IPS-20b (cell line): ENCODE measurements at regions not wholly inside any gene's neighbourhood (a gene's known extent, or its start where the extent isn't known, plus 50 kb on each side); places are given as distances from the start of the nearest gene placed in this dataset.

ENCODE experiments used
- H3K27ac ChIP-seq: one replicate; pipeline ENCODE4 v1.5.1; 2013; ENCODE audit warnings: low read length
- H3K27me3 ChIP-seq: 2 replicates; pipeline ENCODE4 v1.6.1; 2013; ENCODE audit warnings: mild to moderate bottlenecking, low read length, inconsistent platforms; ENCODE audit not compliant: insufficient read depth
- H3K36me3 ChIP-seq: 2 replicates; pipeline ENCODE4 v1.6.1; 2013; ENCODE audit warnings: low read depth, mild to moderate bottlenecking, inconsistent platforms, low read length, moderate library complexity; ENCODE audit not compliant: insufficient read depth
- H3K4me1 ChIP-seq: 2 replicates; pipeline ENCODE4 v1.6.1; 2013; ENCODE audit warnings: mild to moderate bottlenecking, control low read depth, inconsistent platforms, low read length, moderate library complexity; ENCODE audit not compliant: insufficient read depth
- H3K4me3 ChIP-seq: 2 replicates; pipeline ENCODE4 v1.5.1; 2013; ENCODE audit warnings: mild to moderate bottlenecking, low read length, inconsistent platforms
- H3K9ac ChIP-seq: 2 replicates; pipeline ENCODE4 v1.6.1; 2013; ENCODE audit warnings: low read depth, mild to moderate bottlenecking, inconsistent platforms, low read length, moderate library complexity
- H3K9me3 ChIP-seq: 2 replicates; pipeline ENCODE4 v1.6.1; 2013; ENCODE audit warnings: mild to moderate bottlenecking, low read depth, low read length, inconsistent platforms; ENCODE audit not compliant: insufficient read depth

GRCh38 chr6:87935196-87935595 lies 112.4 kb upstream of the SPACA1 start:
- H3K9ac ChIP-seq = no peak overlapping the region
- H3K27me3 ChIP-seq = no peaks in the 10 kb centered on the region
- H3K4me1 ChIP-seq = peaks cover 17% of the 10 kb centered on the region; the same call in 1 of the 2 replicates
- no peak overlapping the region for H3K27ac ChIP-seq
- H3K36me3 ChIP-seq = no peaks in the 10 kb centered on the region
- H3K4me3 ChIP-seq = no peak overlapping the region
- no peaks in the 10 kb centered on the region for H3K9me3 ChIP-seq

DNA sequence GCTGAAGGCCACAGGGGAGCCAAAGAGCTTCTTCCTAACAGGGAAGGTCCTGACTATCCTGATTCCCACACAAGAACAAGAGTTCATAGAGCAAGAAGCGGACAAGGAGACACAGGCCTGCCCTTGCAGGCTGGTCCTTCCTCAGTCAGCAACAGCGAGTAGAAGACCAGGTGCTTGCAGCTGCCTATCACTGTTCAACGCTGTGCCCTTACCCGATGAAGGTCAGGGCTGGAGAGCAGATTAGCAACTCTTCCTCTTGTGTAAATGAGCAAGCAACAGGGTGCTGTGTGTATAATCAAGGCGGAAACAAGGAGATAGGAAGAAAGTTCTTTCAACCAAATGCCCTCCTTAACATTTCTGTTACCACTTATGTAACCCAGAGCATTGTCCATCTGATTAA lies 115.3 kb upstream of the SPACA1 start:
- Histone ChIP-seq H3K27me3 (no peaks in the 10 kb centered on the region), H3K4me1 (peaks cover 13% of the 10 kb centered on the region; the same call in 1 of the 2 replicates), H3K4me3 (no peak overlapping the region), H3K36me3 (no peaks in the 10 kb centered on the region), H3K27ac (no peak overlapping the region), H3K9me3 (no peaks in the 10 kb centered on the region), H3K9ac (no peak overlapping the region)

DNA sequence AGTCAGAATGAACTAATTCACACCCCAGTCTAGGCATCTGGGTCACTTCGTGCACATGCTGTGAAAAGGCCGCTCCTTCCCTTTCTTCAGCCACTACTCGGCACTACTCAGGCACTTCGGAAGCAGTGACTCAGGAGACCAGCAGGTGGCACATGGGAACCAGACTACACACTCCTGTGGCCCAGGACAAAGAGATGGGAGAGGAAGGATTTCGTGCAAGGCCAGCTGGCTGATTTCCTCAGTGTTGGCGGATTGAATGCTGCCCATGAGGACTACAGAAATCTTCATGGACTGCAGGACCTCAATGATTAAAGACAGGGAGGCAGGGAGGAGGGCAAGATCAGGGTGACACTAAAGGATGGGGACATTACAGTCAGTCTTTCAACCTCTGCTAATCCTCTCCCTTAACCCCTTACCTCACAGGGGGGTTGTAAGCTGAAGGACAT lies 117.8 kb upstream of the SPACA1 start:
- no peak overlapping the region for H3K4me3 ChIP-seq
- H3K9ac ChIP-seq = no peak overlapping the region
- no peak overlapping the region for H3K27ac ChIP-seq
- no peaks in the 10 kb centered on the region for H3K9me3 ChIP-seq
- peaks cover 13% of the 10 kb centered on the region; the same call in 1 of the 2 replicates for H3K4me1 ChIP-seq
- H3K27me3 ChIP-seq = no peaks in the 10 kb centered on the region
- no peaks in the 10 kb centered on the region for H3K36me3 ChIP-seq

- Histone ChIP-seq H3K27me3 (no peaks in the 10 kb centered on the region), H3K27ac (no peak overlapping the region), H3K4me1 (peaks cover under 1% of the 10 kb centered on the region; the same call in 1 of the 2 replicates), H3K9me3 (no peaks in the 10 kb centered on the region), H3K36me3 (no peaks in the 10 kb centered on the region), H3K4me3 (no peak overlapping the region), H3K9ac (no peak overlapping the region)
Measured at GRCh38 chr6:87926687-87927086, 121.0 kb upstream of the SPACA1 start.

DNA sequence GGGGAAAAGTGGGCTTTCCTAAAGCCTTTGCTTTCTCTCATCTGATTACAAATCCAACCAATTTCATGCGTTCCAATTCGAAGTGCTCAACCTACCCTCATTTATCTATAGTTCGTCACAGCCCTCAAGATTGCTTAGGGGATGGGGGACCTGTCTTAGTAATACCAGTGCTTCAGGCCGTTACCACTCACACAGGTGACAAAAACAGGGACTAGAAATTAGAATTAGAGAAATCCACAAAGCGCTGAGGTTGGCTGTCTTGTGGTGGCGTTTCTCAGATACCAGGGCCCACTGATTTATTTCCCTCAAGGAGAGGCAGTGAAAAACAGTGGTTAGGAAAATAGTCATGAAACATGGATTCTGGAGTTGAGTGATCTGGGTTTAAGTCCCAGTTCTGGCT lies 121.6 kb upstream of the SPACA1 start:
- Histone ChIP-seq H3K36me3 (no peaks in the 10 kb centered on the region), H3K9me3 (no peaks in the 10 kb centered on the region), H3K27me3 (no peaks in the 10 kb centered on the region), H3K4me1 (no peaks in the 10 kb centered on the region), H3K4me3 (no peak overlapping the region), H3K9ac (no peak overlapping the region), H3K27ac (no peak overlapping the region)

GRCh38 chr6:87925373-87926060 lies 122.1 kb upstream of the SPACA1 start:
- Histone ChIP-seq H3K4me3 (no peak overlapping the region), H3K27me3 (no peaks in the 10 kb centered on the region), H3K27ac (no peak overlapping the region), H3K4me1 (no peaks in the 10 kb centered on the region), H3K36me3 (no peaks in the 10 kb centered on the region), H3K9me3 (no peaks in the 10 kb centered on the region), H3K9ac (no peak overlapping the region)

DNA sequence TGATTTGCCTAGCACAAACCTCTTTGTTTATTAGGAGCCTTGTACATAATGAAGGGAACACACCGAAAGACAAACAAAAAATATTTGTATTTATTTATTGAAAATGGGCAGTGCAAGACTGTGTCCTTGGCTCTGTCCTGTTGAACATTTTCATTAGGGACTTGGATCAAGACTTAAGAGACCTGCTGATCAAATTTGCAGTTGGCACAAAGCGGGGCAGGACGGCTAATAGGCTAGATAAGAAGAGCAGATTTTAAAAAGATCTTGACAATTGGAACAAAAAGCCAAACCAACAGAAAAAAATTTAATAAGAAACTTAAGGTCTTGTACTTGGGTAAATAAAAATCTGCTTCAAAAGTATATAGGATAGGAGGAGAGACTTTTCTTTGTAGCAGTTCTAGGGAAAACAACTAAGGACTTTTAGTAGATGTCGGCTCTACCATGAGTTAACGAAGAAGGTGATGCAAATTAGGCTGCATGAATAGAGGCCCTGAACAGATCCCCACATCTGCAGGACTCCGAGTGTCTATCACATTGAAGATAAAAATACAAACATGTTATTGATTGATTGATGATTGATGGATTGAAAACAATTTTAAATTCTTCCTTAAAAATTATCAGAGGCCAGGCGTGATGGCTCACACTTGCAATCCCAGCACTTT lies 124.1 kb upstream of the SPACA1 start:
- Histone ChIP-seq H3K4me3 (no peak overlapping the region), H3K27me3 (no peaks in the 10 kb centered on the region), H3K27ac (no peak overlapping the region), H3K9me3 (no peaks in the 10 kb centered on the region), H3K36me3 (no peaks in the 10 kb centered on the region), H3K4me1 (peaks cover 7% of the 10 kb centered on the region), H3K9ac (no peak overlapping the region)

- Histone ChIP-seq H3K4me1 (peaks cover 10% of the 10 kb centered on the region), H3K36me3 (no peaks in the 10 kb centered on the region), H3K4me3 (no peak overlapping the region), H3K9me3 (no peaks in the 10 kb centered on the region), H3K9ac (no peak overlapping the region), H3K27ac (no peak overlapping the region), H3K27me3 (no peaks in the 10 kb centered on the region)
Measured at GRCh38 chr6:87922947-87923330, 124.7 kb upstream of the SPACA1 start.

GRCh38 chr6:87922196-87922946 lies 125.3 kb upstream of the SPACA1 start:
- Histone ChIP-seq H3K4me3 (no peak overlapping the region), H3K27ac (no peak overlapping the region)

DNA sequence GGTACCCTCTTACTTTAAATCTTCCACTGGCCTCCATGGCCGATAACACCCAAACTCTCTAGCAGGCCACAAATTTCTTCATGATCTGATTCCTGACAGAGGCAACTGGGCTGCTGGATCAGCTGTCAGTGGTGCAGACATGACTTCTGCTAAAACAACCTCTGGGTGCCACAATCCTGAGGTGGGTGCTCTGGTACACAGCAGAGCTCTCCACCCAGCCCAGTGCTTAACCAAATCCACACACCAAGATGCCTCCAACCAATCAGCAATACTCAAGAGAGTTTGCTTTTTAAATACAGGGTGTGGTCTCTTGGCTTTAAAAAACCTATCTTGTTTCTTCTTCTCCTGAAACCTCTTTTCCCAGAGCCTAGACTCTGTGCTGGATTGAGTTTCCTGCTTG lies 126.6 kb upstream of the SPACA1 start:
- Histone ChIP-seq H3K9me3 (no peaks in the 10 kb centered on the region), H3K36me3 (no peaks in the 10 kb centered on the region), H3K4me1 (peaks cover 10% of the 10 kb centered on the region), H3K27me3 (no peaks in the 10 kb centered on the region), H3K27ac (no peak overlapping the region), H3K4me3 (no peak overlapping the region), H3K9ac (no peak overlapping the region)

More at GRCh38 chr6:87922196-87922946, 125.3 kb upstream of the SPACA1 start:
- no peaks in the 10 kb centered on the region for H3K9me3 ChIP-seq
- peaks cover 10% of the 10 kb centered on the region for H3K4me1 ChIP-seq
- no peak overlapping the region for H3K9ac ChIP-seq
- H3K36me3 ChIP-seq = no peaks in the 10 kb centered on the region
- no peaks in the 10 kb centered on the region for H3K27me3 ChIP-seq

DNA sequence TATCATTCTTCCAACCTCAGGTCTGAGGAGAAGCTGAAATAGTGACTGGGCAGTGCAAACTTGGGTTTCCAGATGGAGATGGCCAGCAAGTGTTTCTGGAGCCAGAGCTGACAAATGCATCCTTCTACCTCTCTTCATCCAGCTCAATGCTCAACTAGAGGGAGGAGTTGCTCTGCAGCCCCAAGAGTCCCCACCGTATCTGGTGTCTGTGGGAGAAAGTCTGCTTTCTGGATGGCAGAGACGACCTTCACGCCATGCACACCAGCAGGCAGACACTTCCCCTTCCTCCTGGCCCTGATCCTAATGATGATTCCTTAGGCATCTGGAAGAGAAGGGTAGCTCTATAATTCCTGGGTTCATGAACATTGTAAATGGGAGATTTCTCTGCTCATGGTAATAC lies 127.4 kb upstream of the SPACA1 start:
- Histone ChIP-seq H3K27me3 (no peaks in the 10 kb centered on the region), H3K27ac (no peak overlapping the region), H3K4me3 (no peak overlapping the region), H3K9ac (no peak overlapping the region), H3K9me3 (no peaks in the 10 kb centered on the region; the same call in 1 of the 2 replicates), H3K36me3 (no peaks in the 10 kb centered on the region), H3K4me1 (peaks cover 10% of the 10 kb centered on the region)
